GM23248 (cell line): ENCODE measurements at regions not wholly inside any gene's neighbourhood (a gene's known extent, or its start where the extent isn't known, plus 50 kb on each side); places are given as distances from the start of the nearest gene placed in this dataset.

Experiments
- EZH2 ChIP-seq: fragments of 200-600 bp; sonication (generic); IDR thresholded peaks from 2 replicates; pipeline ENCODE4 v1.6.1; 2018; ENCODE audit warnings: antibody characterized with exemption, mild to moderate bottlenecking; ENCODE audit not compliant: insufficient read depth, poor library complexity, severe bottlenecking
- EZH2phosphoT487 ChIP-seq: fragments of 200-600 bp; sonication (generic); IDR thresholded peaks from 2 replicates; pipeline ENCODE4 v1.6.1; 2018; ENCODE audit warnings: antibody characterized with exemption, moderate library complexity, mild to moderate bottlenecking, low read depth; ENCODE audit not compliant: insufficient read depth

GRCh38 chr17:53627511-53627910 is 195.2 kb upstream of the KIF2B start:
- TF ChIP-seq EZH2phosphoT487: no peak
- no peak for TF ChIP-seq EZH2
